ENCODE measurements at regions not wholly inside any gene's neighbourhood (a gene's known extent, or its start where the extent isn't known, plus 50 kb on each side); places are given as distances from the start of the nearest gene placed in this dataset.

DNA sequence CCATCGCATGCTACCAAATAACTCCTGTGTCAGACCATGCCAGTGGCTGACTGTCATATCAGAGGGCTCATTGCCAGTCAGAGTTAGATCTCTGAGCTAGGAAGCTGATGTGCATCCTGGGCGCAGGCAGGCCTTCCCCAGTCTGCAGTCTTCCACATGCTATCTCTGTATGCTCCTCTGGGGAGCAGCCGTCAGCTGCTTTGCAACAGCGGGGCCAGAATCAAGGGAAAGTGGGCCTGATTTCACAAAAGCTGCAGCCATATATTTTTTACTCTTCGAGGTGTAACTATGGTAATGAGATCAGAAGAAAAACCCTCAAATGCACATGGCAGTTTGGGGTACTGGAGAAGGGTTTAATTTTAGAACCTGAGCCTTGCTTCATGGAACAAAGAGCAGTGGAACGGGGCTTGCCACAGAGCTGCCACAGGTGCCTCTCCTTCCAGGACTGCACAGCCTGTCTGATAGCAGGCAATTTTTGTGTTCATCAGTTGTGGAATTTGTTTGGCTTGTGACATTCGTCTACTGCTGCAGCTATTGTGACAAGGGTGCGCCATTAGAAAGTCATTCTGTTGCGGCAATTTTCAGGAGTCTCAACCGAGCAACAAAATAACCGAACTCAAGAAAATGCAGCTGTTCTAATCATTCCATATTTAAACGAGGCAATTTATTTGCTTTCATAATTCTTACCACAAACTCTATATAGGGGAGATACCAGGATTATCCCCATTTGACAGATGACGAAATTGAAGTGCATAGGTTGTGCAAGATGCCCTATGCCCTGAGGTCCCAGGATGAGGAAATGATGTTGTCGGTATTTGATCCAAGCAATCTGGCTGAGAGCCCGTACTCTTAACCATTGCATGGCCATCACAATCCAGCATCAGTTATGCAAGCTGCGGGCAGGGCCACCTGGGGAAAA, 109.6 kb upstream of the CYRIA start:
- TF ChIP-seq CTCF (IDR thresholded peaks at IDR 0.05): no peak
- no peak for TF ChIP-seq POLR2AphosphoS5 (IDR thresholded peaks at IDR 0.05; ENCODE audit: low read depth, low read length)
- TF ChIP-seq, protein P1, sequence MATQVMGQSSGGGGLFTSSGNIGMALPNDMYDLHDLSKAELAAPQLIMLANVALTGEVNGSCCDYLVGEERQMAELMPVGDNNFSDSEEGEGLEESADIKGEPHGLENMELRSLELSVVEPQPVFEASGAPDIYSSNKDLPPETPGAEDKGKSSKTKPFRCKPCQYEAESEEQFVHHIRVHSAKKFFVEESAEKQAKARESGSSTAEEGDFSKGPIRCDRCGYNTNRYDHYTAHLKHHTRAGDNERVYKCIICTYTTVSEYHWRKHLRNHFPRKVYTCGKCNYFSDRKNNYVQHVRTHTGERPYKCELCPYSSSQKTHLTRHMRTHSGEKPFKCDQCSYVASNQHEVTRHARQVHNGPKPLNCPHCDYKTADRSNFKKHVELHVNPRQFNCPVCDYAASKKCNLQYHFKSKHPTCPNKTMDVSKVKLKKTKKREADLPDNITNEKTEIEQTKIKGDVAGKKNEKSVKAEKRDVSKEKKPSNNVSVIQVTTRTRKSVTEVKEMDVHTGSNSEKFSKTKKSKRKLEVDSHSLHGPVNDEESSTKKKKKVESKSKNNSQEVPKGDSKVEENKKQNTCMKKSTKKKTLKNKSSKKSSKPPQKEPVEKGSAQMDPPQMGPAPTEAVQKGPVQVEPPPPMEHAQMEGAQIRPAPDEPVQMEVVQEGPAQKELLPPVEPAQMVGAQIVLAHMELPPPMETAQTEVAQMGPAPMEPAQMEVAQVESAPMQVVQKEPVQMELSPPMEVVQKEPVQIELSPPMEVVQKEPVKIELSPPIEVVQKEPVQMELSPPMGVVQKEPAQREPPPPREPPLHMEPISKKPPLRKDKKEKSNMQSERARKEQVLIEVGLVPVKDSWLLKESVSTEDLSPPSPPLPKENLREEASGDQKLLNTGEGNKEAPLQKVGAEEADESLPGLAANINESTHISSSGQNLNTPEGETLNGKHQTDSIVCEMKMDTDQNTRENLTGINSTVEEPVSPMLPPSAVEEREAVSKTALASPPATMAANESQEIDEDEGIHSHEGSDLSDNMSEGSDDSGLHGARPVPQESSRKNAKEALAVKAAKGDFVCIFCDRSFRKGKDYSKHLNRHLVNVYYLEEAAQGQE (IDR thresholded peaks at IDR 0.05; ENCODE audit: insufficient read depth in 1 of 2, low read depth in 2 of 2, low read length in 1 of 2): no peak
- no peak for TF ChIP-seq SIN3A (IDR thresholded peaks at IDR 0.05; ENCODE audit: borderline replicate concordance, insufficient read depth, low read depth, low read length)
- no peak for TF ChIP-seq TCF7L2 (IDR thresholded peaks at IDR 0.05; ENCODE audit: low read depth, low read length)

Measured in Panc1 (cell line).